Glomerular visceral epithelial cell (primary cell): ENCODE measurements at regions not wholly inside any gene's neighbourhood (a gene's known extent, or its start where the extent isn't known, plus 50 kb on each side); places are given as distances from the start of the nearest gene placed in this dataset.

ENCODE experiments used
- DNase-seq: peaks from one replicate; pipeline ENCODE4 v3.0.0-alpha.2; 2016; ENCODE audit errors: extremely low spot score

GRCh38 chr3:178054471-178054870 lies 481.8 kb upstream of the KCNMB2 start:
- no peak for DNase-seq

- no peak for DNase-seq
Observed at GRCh38 chr3:178055939-178056338, 480.3 kb upstream of the KCNMB2 start.

- DNase-seq: no peak
Observed at GRCh38 chr3:178056868-178057267, 479.4 kb upstream of the KCNMB2 start.

- DNase-seq: no peak
Observed at GRCh38 chr3:178058629-178059028, 477.6 kb upstream of the KCNMB2 start.

GRCh38 chr3:178059119-178059518 lies 477.1 kb upstream of the KCNMB2 start:
- DNase-seq: no peak

- DNase-seq: no peak
Observed at GRCh38 chr3:178059836-178060235, 476.4 kb upstream of the KCNMB2 start.

GRCh38 chr3:178060407-178060806 lies 475.8 kb upstream of the KCNMB2 start:
- DNase-seq: no peak

- no peak for DNase-seq
Observed at GRCh38 chr3:178062126-178062525, 474.1 kb upstream of the KCNMB2 start.

- no peak for DNase-seq
Observed at GRCh38 chr3:178063461-178063860, 472.8 kb upstream of the KCNMB2 start.

GRCh38 chr3:178067721-178068120 lies 468.5 kb upstream of the KCNMB2 start:
- DNase-seq: no peak

- no peak for DNase-seq
Observed at GRCh38 chr3:178072391-178073305, 463.6 kb upstream of the KCNMB2 start.

- DNase-seq: no peak
Observed at GRCh38 chr3:178073366-178073765, 462.9 kb upstream of the KCNMB2 start.

- DNase-seq: no peak
Observed at GRCh38 chr3:178075344-178075743, 460.9 kb upstream of the KCNMB2 start.

- DNase-seq: no peak
Observed at GRCh38 chr3:178078953-178079352, 457.3 kb upstream of the KCNMB2 start.

GRCh38 chr3:178079966-178080365 lies 456.3 kb upstream of the KCNMB2 start:
- no peak for DNase-seq

GRCh38 chr3:178082326-178082906 lies 453.8 kb upstream of the KCNMB2 start:
- no peak for DNase-seq

- peak; percentile 3 for DNase-seq
Observed at GRCh38 chr3:178083906-178084866, 452.1 kb upstream of the KCNMB2 start.

- peak; percentile 2 for DNase-seq
Observed at GRCh38 chr3:178084938-178085816, 451.1 kb upstream of the KCNMB2 start.

- DNase-seq: no peak
Observed at GRCh38 chr3:178085817-178086123, 450.5 kb upstream of the KCNMB2 start.

- no peak for DNase-seq
Observed at GRCh38 chr3:178086144-178086825, 450.0 kb upstream of the KCNMB2 start.

GRCh38 chr3:178087376-178087775 lies 448.9 kb upstream of the KCNMB2 start:
- DNase-seq: no peak
